Prostate gland (tissue), 2 donors: ENCODE measurements at regions not wholly inside any gene's neighbourhood (a gene's known extent, or its start where the extent isn't known, plus 50 kb on each side); places are given as distances from the start of the nearest gene placed in this dataset.

Experiments
- DNase-seq: peaks from one replicate; pipeline ENCODE4 v3.0.0-alpha.2; 2019; ENCODE audit warnings: low spot score
- H3K27ac ChIP-seq, 2 donors: fragments of 200-600 bp; sonication (generic); 2 replicates each; pipeline ENCODE4 v1.5.1; 2017 to 2019
- H3K27me3 ChIP-seq: fragments of 200-600 bp; sonication (generic); replicated peaks from 2 replicates; pipeline ENCODE4 v1.5.1; 2019; ENCODE audit not compliant: insufficient read depth
- H3K36me3 ChIP-seq, 2 donors: fragments of 200-600 bp; sonication (generic); 1 replicate in 1 of 2; 2 replicates in 1 of 2; pipeline versions ENCODE4 v1.5.1 to v1.8.1; 2017 to 2019
- H3K4me1 ChIP-seq: fragments of 200-600 bp; sonication (generic); replicated peaks from 2 replicates; pipeline ENCODE4 v1.5.1; 2019
- H3K4me3 ChIP-seq, 2 donors: fragments of 200-600 bp; sonication (generic); 2 replicates each; pipeline ENCODE4 v1.5.1; 2017 to 2019
- H3K9me3 ChIP-seq: fragments of 200-600 bp; sonication (generic); 2 replicates; pipeline ENCODE4 v1.5.1; 2017
- CTCF ChIP-seq, 4 experiments: fragments of 200-600 bp in 2 of 4; fragments of 450-650 bp in 2 of 4; sonication (generic) in 2 of 4; IDR thresholded peaks; 1 replicate in 3 of 4; 2 replicates in 1 of 4; pipeline ENCODE4 v1.5.1; 2016 to 2019; ENCODE audit warnings: antibody characterized with exemption in 4 of 4, mild to moderate bottlenecking in 2 of 4, moderate library complexity in 2 of 4
- POLR2A ChIP-seq: fragments of 450-650 bp; IDR thresholded peaks from one replicate; pipeline ENCODE4 v1.6.1; 2016; ENCODE audit warnings: antibody characterized with exemption, mild to moderate bottlenecking
- POLR2AphosphoS5 ChIP-seq: sonication (generic); formaldehyde crosslinking; IDR thresholded peaks from one replicate; pipeline ENCODE4 v1.6.1; 2017; ENCODE audit warnings: antibody characterized with exemption
- WGBS: methylation state at CpG from one replicate; pipeline ENCODE4 v1.1.5; 2018; 5-methylcytosine and 5-hydroxymethylcytosine counted together
- intact Hi-C: fragments of 100-400 bp; cut with DNase I; formaldehyde crosslinking; loops from one replicate; pipeline ENCODE4 v1.14.2; 2022

GRCh38 chr11:130760515-130761125 is 155.7 kb downstream of the SNX19 start:
- H3K4me3 ChIP-seq = no peak overlapping the region
- H3K4me1 ChIP-seq = no peaks in the 10 kb centered on the region
- no peaks in the 10 kb centered on the region for H3K36me3 ChIP-seq
- no peak overlapping the region for H3K27ac ChIP-seq
- intact Hi-C loops = no loop called here
- DNase-seq = no peak
- TF ChIP-seq CTCF (IDR thresholded peaks at IDR 0.05) (no peak), POLR2AphosphoS5 (no peak), POLR2A (no peak)
- 73% methylated on average over 6 of the region's 6 CpGs for WGBS
- H3K27me3 ChIP-seq = no peaks in the 10 kb centered on the region
- no peaks in the 10 kb centered on the region for H3K9me3 ChIP-seq

GRCh38 chr11:130761560-130762220 is 154.6 kb downstream of the SNX19 start:
- H3K9me3 ChIP-seq = no peaks in the 10 kb centered on the region
- intact Hi-C loops = no loop called here
- TF ChIP-seq POLR2AphosphoS5 (no peak), POLR2A (no peak), CTCF (IDR thresholded peaks at IDR 0.05) (no peak)
- no peaks in the 10 kb centered on the region for H3K36me3 ChIP-seq
- no peak overlapping the region for H3K27ac ChIP-seq
- H3K4me1 ChIP-seq = no peaks in the 10 kb centered on the region
- 89% methylated on average over 3 of the region's 3 CpGs for WGBS
- DNase-seq = no peak
- no peak overlapping the region for H3K4me3 ChIP-seq
- no peaks in the 10 kb centered on the region for H3K27me3 ChIP-seq

GRCh38 chr11:130762638-130763037 is 153.6 kb downstream of the SNX19 start:
- intact Hi-C loops = no loop called here
- no peaks in the 10 kb centered on the region for H3K27me3 ChIP-seq
- H3K9me3 ChIP-seq = no peaks in the 10 kb centered on the region
- no peak overlapping the region for H3K27ac ChIP-seq
- H3K36me3 ChIP-seq = no peaks in the 10 kb centered on the region
- peak; percentile 80 for DNase-seq
- WGBS = 34% methylated on average over 7 of the region's 7 CpGs
- no peak for TF ChIP-seq CTCF (IDR thresholded peaks at IDR 0.05)
- peak; percentile 70 for TF ChIP-seq POLR2AphosphoS5
- no peak overlapping the region for H3K4me3 ChIP-seq
- no peaks in the 10 kb centered on the region for H3K4me1 ChIP-seq

GRCh38 chr11:130763087-130763980 is 152.9 kb downstream of the SNX19 start:
- no peak overlapping the region for H3K27ac ChIP-seq

More at GRCh38 chr11:130763087-130763980, 152.9 kb downstream of the SNX19 start:
- TF ChIP-seq POLR2AphosphoS5 = no peak
- TF ChIP-seq POLR2A = no peak
- TF ChIP-seq CTCF (IDR thresholded peaks at IDR 0.05) = no peak
- H3K27me3 ChIP-seq = no peaks in the 10 kb centered on the region
- no peak overlapping the region for H3K4me3 ChIP-seq
- no peak for DNase-seq
- WGBS = 77% methylated on average over 16 of the region's 16 CpGs
- no peaks in the 10 kb centered on the region for H3K36me3 ChIP-seq
- no peaks in the 10 kb centered on the region for H3K4me1 ChIP-seq
- no peaks in the 10 kb centered on the region for H3K9me3 ChIP-seq
- intact Hi-C loops = no loop called here
